ENCODE measurements at regions not wholly inside any gene's neighbourhood (a gene's known extent, or its start where the extent isn't known, plus 50 kb on each side); places are given as distances from the start of the nearest gene placed in this dataset.

- no peak for TF ChIP-seq FOXM1 (IDR thresholded peaks at IDR 0.05; ENCODE audit: borderline replicate concordance)
- no peak for TF ChIP-seq SUZ12 (IDR thresholded peaks at IDR 0.05)
- no peak for TF ChIP-seq PKNOX1 (IDR thresholded peaks at IDR 0.05)
- TF ChIP-seq BHLHE40 (IDR thresholded peaks at IDR 0.05; ENCODE audit: borderline replicate concordance): no peak
- no peak for TF ChIP-seq ZNF384 (IDR thresholded peaks at IDR 0.05)
- TF ChIP-seq CTBP1 (IDR thresholded peaks at IDR 0.05; ENCODE audit: borderline replicate concordance): no peak
- TF ChIP-seq HDGF (IDR thresholded peaks at IDR 0.05; ENCODE audit: borderline replicate concordance): no peak
- TF ChIP-seq SP1 (IDR thresholded peaks at IDR 0.05): no peak
- TF ChIP-seq FOXK2 (IDR thresholded peaks at IDR 0.05): no peak
These were observed 347.4 kb upstream of the ADAMTS9 start for GRCh38 chr3:65035246-65035645.

Data from HEK293T (cell line).